Right lobe of liver (tissue), 4 donors: ENCODE measurements at regions not wholly inside any gene's neighbourhood (a gene's known extent, or its start where the extent isn't known, plus 50 kb on each side); places are given as distances from the start of the nearest gene placed in this dataset.

Experiments
- POLR2A ChIP-seq: fragments of 450-650 bp; IDR thresholded peaks from one replicate; pipeline ENCODE4 v1.6.1; 2017; ENCODE audit warnings: antibody characterized with exemption, mild to moderate bottlenecking
- TF ChIP-seq, protein P1 (sequence below), 4 donors: fragments of 200-600 bp in 3 of 4; fragments of 450-650 bp in 1 of 4; IDR thresholded peaks; one replicate each; pipeline versions ENCODE4 v1.5.1 to v1.8.0; 2016 to 2022; ENCODE audit warnings: antibody characterized with exemption in 4 of 4, mild to moderate bottlenecking in 2 of 4
- donor health status: DM: no; HTN: no; CAD: no.
- donor health status: DM: no; HTN: no; CAD: no.
- donor health status: DM: no; HTN: yes; CAD: no.

DNA sequence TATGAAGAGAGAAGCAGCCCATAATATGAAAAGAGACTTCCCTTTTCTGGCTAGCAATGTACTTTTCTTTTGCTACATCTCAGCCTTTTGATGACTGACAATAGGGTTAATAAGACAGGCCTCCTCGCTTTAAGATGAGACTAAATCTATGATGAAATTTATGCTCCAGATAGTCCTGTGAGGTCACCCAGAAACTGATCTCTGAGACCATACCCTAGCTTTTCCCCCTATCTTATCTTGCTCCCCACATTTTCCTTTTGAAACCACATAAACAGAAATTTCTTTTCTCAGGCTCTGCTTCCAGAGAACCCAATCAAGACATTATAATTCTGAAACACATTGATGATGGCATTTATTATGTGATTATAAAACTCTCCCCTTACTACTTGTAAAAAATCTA, 168.8 kb upstream of the CADM2 start:
- TF ChIP-seq, protein P1, sequence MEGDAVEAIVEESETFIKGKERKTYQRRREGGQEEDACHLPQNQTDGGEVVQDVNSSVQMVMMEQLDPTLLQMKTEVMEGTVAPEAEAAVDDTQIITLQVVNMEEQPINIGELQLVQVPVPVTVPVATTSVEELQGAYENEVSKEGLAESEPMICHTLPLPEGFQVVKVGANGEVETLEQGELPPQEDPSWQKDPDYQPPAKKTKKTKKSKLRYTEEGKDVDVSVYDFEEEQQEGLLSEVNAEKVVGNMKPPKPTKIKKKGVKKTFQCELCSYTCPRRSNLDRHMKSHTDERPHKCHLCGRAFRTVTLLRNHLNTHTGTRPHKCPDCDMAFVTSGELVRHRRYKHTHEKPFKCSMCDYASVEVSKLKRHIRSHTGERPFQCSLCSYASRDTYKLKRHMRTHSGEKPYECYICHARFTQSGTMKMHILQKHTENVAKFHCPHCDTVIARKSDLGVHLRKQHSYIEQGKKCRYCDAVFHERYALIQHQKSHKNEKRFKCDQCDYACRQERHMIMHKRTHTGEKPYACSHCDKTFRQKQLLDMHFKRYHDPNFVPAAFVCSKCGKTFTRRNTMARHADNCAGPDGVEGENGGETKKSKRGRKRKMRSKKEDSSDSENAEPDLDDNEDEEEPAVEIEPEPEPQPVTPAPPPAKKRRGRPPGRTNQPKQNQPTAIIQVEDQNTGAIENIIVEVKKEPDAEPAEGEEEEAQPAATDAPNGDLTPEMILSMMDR (IDR thresholded peaks at IDR 0.05) = no peak
- TF ChIP-seq POLR2A = no peak
